ENCODE measurements at regions not wholly inside any gene's neighbourhood (a gene's known extent, or its start where the extent isn't known, plus 50 kb on each side); places are given as distances from the start of the nearest gene placed in this dataset.

GRCh38 chr12:91577586-91578539, 395.2 kb upstream of the DCN start:
- H3K4me1 Mint-ChIP-seq (ENCODE audit: low read depth) = peaks cover 26% of the 10 kb centered on the region
- H3K9me3 Mint-ChIP-seq = no peaks in the 10 kb centered on the region
- H3K4me3 Mint-ChIP-seq = peak overlapping the region; percentile 68
- no peak overlapping the region for H3K27ac Mint-ChIP-seq
- no peaks in the 10 kb centered on the region for H3K36me3 Mint-ChIP-seq (ENCODE audit: low read depth)
- H3K27me3 Mint-ChIP-seq = no peaks in the 10 kb centered on the region
- no peak for DNase-seq

DNA sequence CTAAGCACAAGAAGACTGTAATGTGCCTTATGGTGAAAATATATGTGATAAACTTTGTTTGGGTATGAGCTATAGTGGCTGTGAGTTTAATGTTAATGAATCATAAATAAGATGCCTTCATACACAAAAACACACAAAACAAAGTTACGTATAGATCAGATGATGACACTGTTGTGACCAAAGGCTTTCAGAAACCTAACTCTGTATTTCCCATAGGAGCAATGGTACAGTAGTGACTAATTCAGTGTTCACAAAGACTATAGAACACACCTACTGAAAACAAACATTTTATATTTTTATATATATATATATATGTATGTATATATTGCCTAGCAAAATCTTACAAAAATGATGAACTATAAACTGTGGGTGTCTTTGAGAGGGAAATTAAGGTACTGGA, 393.8 kb upstream of the DCN start:
- Mint-ChIP-seq H3K9me3 (no peaks in the 10 kb centered on the region), H3K4me1 (ENCODE audit: low read depth) (peaks cover 26% of the 10 kb centered on the region), H3K4me3 (no peak overlapping the region), H3K27me3 (no peaks in the 10 kb centered on the region), H3K27ac (no peak overlapping the region), H3K36me3 (ENCODE audit: low read depth) (no peaks in the 10 kb centered on the region)
- DNase-seq = no peak

DNA sequence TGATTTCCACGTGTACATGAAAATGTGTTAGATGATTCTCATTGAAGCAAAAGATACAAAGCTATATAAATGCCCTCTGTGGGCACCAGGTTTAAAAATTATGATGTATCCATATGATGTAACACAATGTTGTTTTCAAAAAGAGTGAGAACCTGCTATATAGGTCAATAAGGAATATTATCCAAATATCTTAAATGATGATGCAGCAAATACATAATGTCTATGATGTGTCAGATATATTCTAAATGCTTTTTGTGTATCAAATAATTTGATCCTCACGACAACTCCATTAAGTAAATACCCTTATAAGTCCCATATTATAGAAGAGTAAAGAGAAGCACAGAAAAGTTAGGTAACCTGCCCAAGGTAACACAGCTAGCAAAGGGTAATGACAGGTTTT, 393.0 kb upstream of the DCN start:
- peaks cover 26% of the 10 kb centered on the region for H3K4me1 Mint-ChIP-seq (ENCODE audit: low read depth)
- DNase-seq = no peak
- no peaks in the 10 kb centered on the region for H3K9me3 Mint-ChIP-seq
- no peak overlapping the region for H3K4me3 Mint-ChIP-seq
- no peak overlapping the region for H3K27ac Mint-ChIP-seq
- no peaks in the 10 kb centered on the region for H3K36me3 Mint-ChIP-seq (ENCODE audit: low read depth)
- H3K27me3 Mint-ChIP-seq = no peaks in the 10 kb centered on the region

- no peaks in the 10 kb centered on the region for H3K36me3 Mint-ChIP-seq (ENCODE audit: low read depth)
- no peaks in the 10 kb centered on the region for H3K9me3 Mint-ChIP-seq
- DNase-seq = no peak
- peaks cover 25% of the 10 kb centered on the region for H3K4me1 Mint-ChIP-seq (ENCODE audit: low read depth)
- H3K27ac Mint-ChIP-seq = no peak overlapping the region
- H3K27me3 Mint-ChIP-seq = no peaks in the 10 kb centered on the region
- H3K4me3 Mint-ChIP-seq = no peak overlapping the region
These were observed 392.4 kb upstream of the DCN start for GRCh38 chr12:91574975-91575374.

- DNase-seq = no peak
- H3K27me3 Mint-ChIP-seq = no peaks in the 10 kb centered on the region
- no peak overlapping the region for H3K4me3 Mint-ChIP-seq
- no peak overlapping the region for H3K27ac Mint-ChIP-seq
- H3K4me1 Mint-ChIP-seq (ENCODE audit: low read depth) = peaks cover 22% of the 10 kb centered on the region
- no peaks in the 10 kb centered on the region for H3K9me3 Mint-ChIP-seq
- H3K36me3 Mint-ChIP-seq (ENCODE audit: low read depth) = no peaks in the 10 kb centered on the region
These were observed 391.8 kb upstream of the DCN start for GRCh38 chr12:91574391-91574790.

DNA sequence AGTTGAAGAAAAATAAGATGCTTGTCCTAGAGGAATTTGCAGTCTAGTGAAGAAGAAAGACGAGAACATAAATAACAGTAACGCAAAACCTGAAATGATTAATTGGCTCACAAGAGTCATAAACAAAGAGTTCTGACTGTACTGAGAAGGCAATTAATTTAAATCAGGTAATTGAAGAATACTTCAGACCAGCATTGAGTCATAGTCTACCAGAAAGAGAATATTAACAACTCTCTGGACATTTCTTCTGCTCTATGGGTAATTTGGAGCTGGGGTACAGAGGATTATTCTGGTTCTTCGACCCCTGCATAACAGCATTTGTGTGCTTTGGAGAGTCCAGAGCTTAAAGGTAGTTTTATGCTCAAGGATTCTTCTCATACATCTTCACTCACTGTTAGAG, 390.3 kb upstream of the DCN start:
- Mint-ChIP-seq H3K9me3 (no peaks in the 10 kb centered on the region), H3K27ac (no peak overlapping the region), H3K36me3 (ENCODE audit: low read depth) (no peaks in the 10 kb centered on the region), H3K4me1 (ENCODE audit: low read depth) (peaks cover 11% of the 10 kb centered on the region), H3K27me3 (no peaks in the 10 kb centered on the region), H3K4me3 (no peak overlapping the region)
- no peak for DNase-seq

GRCh38 chr12:91567100-91567485, 384.5 kb upstream of the DCN start:
- peaks cover 31% of the 10 kb centered on the region for H3K4me1 Mint-ChIP-seq (ENCODE audit: low read depth)
- H3K27me3 Mint-ChIP-seq = no peaks in the 10 kb centered on the region
- peaks cover 2% of the 10 kb centered on the region for H3K9me3 Mint-ChIP-seq
- no peaks in the 10 kb centered on the region for H3K36me3 Mint-ChIP-seq (ENCODE audit: low read depth)
- H3K27ac Mint-ChIP-seq = no peak overlapping the region
- DNase-seq = no peak
- no peak overlapping the region for H3K4me3 Mint-ChIP-seq

- H3K9me3 Mint-ChIP-seq = peaks cover 2% of the 10 kb centered on the region
- H3K4me3 Mint-ChIP-seq = no peak overlapping the region
- no peak overlapping the region for H3K27ac Mint-ChIP-seq
- H3K27me3 Mint-ChIP-seq = no peaks in the 10 kb centered on the region
- DNase-seq = no peak
- H3K4me1 Mint-ChIP-seq (ENCODE audit: low read depth) = peaks cover 33% of the 10 kb centered on the region
- no peaks in the 10 kb centered on the region for H3K36me3 Mint-ChIP-seq (ENCODE audit: low read depth)
These were observed 383.9 kb upstream of the DCN start for GRCh38 chr12:91566328-91567099.

DNA sequence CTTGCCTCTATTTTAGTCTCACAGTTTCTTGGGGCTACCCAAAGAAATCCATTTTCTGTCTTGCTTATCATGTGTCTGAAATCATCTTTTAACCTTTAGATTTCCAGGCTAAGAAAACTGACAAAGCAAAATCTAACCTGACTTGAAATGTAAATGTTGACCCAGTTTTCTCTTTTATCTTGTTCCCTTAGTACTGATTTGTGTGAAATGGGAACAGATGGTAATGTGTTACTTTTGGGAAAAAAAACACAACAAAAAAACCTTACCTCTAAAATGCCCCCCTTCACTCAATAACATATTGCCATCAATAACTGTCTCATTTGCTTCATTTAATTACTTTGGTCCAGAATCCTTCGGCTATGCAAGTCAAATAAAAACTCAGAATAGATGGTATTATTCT, 383.2 kb upstream of the DCN start:
- Mint-ChIP-seq H3K27me3 (no peaks in the 10 kb centered on the region), H3K27ac (peak overlapping the region; percentile 69), H3K36me3 (ENCODE audit: low read depth) (no peaks in the 10 kb centered on the region), H3K4me3 (no peak overlapping the region), H3K4me1 (ENCODE audit: low read depth) (peaks cover 36% of the 10 kb centered on the region), H3K9me3 (peaks cover 2% of the 10 kb centered on the region)
- DNase-seq = no peak

DNA sequence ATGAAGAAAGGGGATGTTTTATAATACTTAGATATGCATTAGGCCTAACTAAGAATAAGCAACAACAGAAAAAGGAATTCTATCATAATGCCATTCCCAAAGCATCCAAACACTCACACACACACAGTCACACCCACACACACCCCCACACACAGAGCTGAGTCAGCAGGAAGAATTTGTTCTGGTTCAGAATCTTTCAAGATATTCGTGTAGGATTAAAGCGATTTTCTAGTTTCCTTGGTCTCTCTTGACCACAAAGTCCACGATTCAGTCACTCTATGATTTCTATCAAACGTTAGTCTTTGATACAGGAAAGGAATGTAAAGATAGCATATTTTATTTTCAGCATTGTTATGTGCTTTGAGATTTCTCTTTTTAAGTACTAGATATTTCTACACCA, 382.6 kb upstream of the DCN start:
- Mint-ChIP-seq H3K27me3 (no peaks in the 10 kb centered on the region), H3K4me3 (no peak overlapping the region), H3K4me1 (ENCODE audit: low read depth) (peaks cover 36% of the 10 kb centered on the region), H3K27ac (peak overlapping the region; percentile 69), H3K9me3 (peaks cover 2% of the 10 kb centered on the region), H3K36me3 (ENCODE audit: low read depth) (peaks cover under 1% of the 10 kb centered on the region)
- no peak for DNase-seq

DNA sequence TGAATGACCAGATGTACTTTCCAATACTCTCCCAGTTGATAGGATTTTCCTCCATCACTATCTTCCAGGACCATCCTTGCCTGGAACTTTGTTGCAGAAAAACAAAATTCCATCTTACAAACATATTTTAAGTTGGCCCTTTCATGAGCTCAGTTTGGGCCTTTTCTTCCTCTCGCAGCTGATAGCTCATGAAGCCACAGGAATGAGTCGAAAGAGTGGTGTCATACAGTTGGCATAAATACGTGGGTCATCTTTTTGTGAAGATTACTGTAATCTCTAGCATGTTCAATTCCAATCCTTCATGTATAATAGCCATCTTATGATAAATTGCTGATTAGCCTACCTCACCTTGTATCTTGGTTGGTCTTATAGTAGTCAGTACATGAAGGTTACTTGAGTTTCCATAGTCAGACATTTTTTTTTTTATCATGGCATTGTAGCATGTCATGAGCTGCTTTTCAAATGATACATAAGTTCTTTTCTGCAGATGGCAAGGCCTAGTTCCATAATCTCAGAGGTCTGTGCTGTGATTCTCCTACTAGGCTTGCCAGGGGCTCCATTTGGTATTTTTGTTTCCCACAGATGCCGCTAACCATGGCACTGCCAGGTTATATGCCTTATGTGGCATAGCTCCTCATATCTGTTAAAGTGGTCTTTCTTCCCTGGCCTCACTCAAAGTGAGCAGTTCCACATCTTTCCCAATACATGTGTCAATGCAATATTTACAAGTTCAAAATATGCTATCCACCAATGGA, 380.6 kb upstream of the DCN start:
- H3K4me3 Mint-ChIP-seq = no peak overlapping the region
- no peak for DNase-seq
- H3K36me3 Mint-ChIP-seq (ENCODE audit: low read depth) = peaks cover 5% of the 10 kb centered on the region
- H3K4me1 Mint-ChIP-seq (ENCODE audit: low read depth) = peaks cover 38% of the 10 kb centered on the region
- no peak overlapping the region for H3K27ac Mint-ChIP-seq
- peaks cover 9% of the 10 kb centered on the region for H3K9me3 Mint-ChIP-seq
- H3K27me3 Mint-ChIP-seq = no peaks in the 10 kb centered on the region

GRCh38 chr12:91562476-91562875, 379.9 kb upstream of the DCN start:
- H3K36me3 Mint-ChIP-seq (ENCODE audit: low read depth) = peaks cover 5% of the 10 kb centered on the region
- H3K4me1 Mint-ChIP-seq (ENCODE audit: low read depth) = peaks cover 38% of the 10 kb centered on the region
- DNase-seq = no peak
- H3K27ac Mint-ChIP-seq = no peak overlapping the region
- no peak overlapping the region for H3K4me3 Mint-ChIP-seq
- no peaks in the 10 kb centered on the region for H3K27me3 Mint-ChIP-seq
- H3K9me3 Mint-ChIP-seq = peaks cover 9% of the 10 kb centered on the region

GRCh38 chr12:91561958-91562325, 379.3 kb upstream of the DCN start:
- Mint-ChIP-seq H3K27ac (no peak overlapping the region), H3K9me3 (peaks cover 8% of the 10 kb centered on the region), H3K36me3 (ENCODE audit: low read depth) (peaks cover 5% of the 10 kb centered on the region), H3K27me3 (no peaks in the 10 kb centered on the region), H3K4me3 (no peak overlapping the region), H3K4me1 (ENCODE audit: low read depth) (peaks cover 33% of the 10 kb centered on the region)
- DNase-seq = no peak

DNA sequence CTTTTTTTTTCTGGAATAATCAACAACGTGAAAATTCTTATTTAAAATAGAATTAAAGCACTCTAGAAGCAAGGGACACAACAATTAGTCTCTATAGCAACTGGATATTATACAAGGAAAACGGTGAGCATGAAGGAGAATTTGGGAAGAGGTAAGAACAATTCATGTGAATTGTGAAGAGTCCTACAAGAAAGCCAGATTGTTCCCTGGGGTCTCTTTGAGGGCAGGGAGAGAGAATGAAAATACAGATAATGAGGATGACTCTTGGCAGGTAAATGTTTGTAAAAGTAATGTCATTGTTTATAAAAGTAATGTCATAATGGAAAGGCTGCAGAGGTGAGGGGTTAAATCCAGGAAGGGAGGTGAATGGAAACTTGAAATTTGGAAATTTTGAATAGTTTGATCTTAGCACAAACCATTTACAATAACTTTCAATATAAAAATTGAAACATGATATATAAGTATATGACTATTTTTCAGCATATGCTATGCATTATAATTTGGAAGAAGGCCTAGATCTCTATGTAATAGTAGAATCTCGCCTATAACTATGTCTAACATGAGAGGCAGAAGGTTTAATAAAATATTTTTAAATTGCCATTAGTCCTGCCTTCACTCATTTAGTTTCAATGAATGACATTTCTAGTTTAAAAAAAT, 378.8 kb upstream of the DCN start:
- H3K27ac Mint-ChIP-seq = no peak overlapping the region
- H3K9me3 Mint-ChIP-seq = peaks cover 7% of the 10 kb centered on the region
- H3K36me3 Mint-ChIP-seq (ENCODE audit: low read depth) = peaks cover 5% of the 10 kb centered on the region
- no peak for DNase-seq
- peaks cover 30% of the 10 kb centered on the region for H3K4me1 Mint-ChIP-seq (ENCODE audit: low read depth)
- H3K4me3 Mint-ChIP-seq = no peak overlapping the region
- no peaks in the 10 kb centered on the region for H3K27me3 Mint-ChIP-seq

All from activated T-cell treated with anti-CD3 and anti-CD28 coated beads, Interleukin-2, amount 50 U/mL, for 24 hours (primary cell).